Panc1 (cell line): ENCODE measurements at regions not wholly inside any gene's neighbourhood (a gene's known extent, or its start where the extent isn't known, plus 50 kb on each side); places are given as distances from the start of the nearest gene placed in this dataset.

Source experiments
- ATAC-seq: fragments of 200-7000 bp; cut with Tn5 transposase; 2 replicates; pipeline ENCODE4 v1.9.1; 2020; ENCODE audit warnings: mild to moderate bottlenecking, moderate library complexity
- BruUV-seq: library from RNA; stranded (reverse); fragments of 400-500 nt; replicated peaks from 2 replicates; lab custom pipeline; 2021; lab: Mats Ljungman, UMichigan
- CTCF ChIA-PET: fragments of 300-600 bp; sonication (Branson Sonifier 250); formaldehyde crosslinking; loops from one replicate; lab custom pipeline; 2022; ENCODE audit warnings: antibody characterized with exemption; lab: Charles Lee
- POLR2A ChIA-PET: fragments of 300-600 bp; sonication (Branson Sonifier 250); formaldehyde crosslinking; loops from one replicate; lab custom pipeline; 2022; ENCODE audit warnings: antibody characterized with exemption; lab: Charles Lee
- DNase-seq: peaks from one replicate; pipeline ENCODE4 v3.0.0-alpha.2; 2010; ENCODE audit warnings: low read depth, low spot score
- H3K27ac ChIP-seq: 2 replicates; pipeline ENCODE4 v1.5.1; 2011; ENCODE audit warnings: mild to moderate bottlenecking, low read length, inconsistent platforms
- H3K27me3 ChIP-seq: fragments of 200-500 bp; sonication (Bioruptor generic); 2 replicates; pipeline ENCODE4 v1.6.0; 2014; ENCODE audit warnings: low read length, inconsistent platforms; ENCODE audit not compliant: control insufficient read depth, insufficient read depth
- H3K36me3 ChIP-seq: fragments of 200-500 bp; sonication (Bioruptor generic); 2 replicates; pipeline ENCODE4 v1.5.1; 2014; ENCODE audit warnings: inconsistent platforms, mild to moderate bottlenecking, low read length, moderate library complexity; ENCODE audit not compliant: control insufficient read depth, insufficient read depth
- H3K4me1 ChIP-seq: 2 replicates; pipeline ENCODE4 v1.5.1; 2011; ENCODE audit warnings: inconsistent platforms, mild to moderate bottlenecking, low read length, moderate library complexity; ENCODE audit not compliant: control insufficient read depth, insufficient read depth
- H3K4me3 ChIP-seq, 2 experiments: 2 replicates each; pipeline ENCODE4 v1.5.1; 2011 to 2012; ENCODE audit warnings: low read depth in 2 of 2, low read length in 2 of 2, mild to moderate bottlenecking in 2 of 2, inconsistent platforms in 1 of 2, moderate library complexity in 1 of 2
- H3K9me3 ChIP-seq: fragments of 200-500 bp; sonication (Bioruptor generic); 2 replicates; pipeline ENCODE4 v1.5.1; 2014; ENCODE audit warnings: low read depth, mild to moderate bottlenecking, inconsistent platforms, low read length, moderate library complexity; ENCODE audit not compliant: control insufficient read depth, insufficient read depth
- CTCF ChIP-seq: fragments of 450-650 bp; IDR thresholded peaks from 2 replicates; pipeline ENCODE4 v1.5.1; 2017; ENCODE audit warnings: mild to moderate bottlenecking
- POLR2AphosphoS5 ChIP-seq: IDR thresholded peaks from 2 replicates; pipeline ENCODE4 v1.6.1; 2012; ENCODE audit warnings: mild to moderate bottlenecking, low read depth, low read length, moderate library complexity
- REST ChIP-seq, 2 experiments: IDR thresholded peaks; 2 replicates each; pipeline ENCODE4 v1.6.1; 2011 to 2012; ENCODE audit warnings: low read depth in 2 of 2, control low read depth in 1 of 2, low read length in 1 of 2, mild to moderate bottlenecking in 1 of 2, moderate library complexity in 1 of 2; ENCODE audit not compliant: insufficient read depth in 1 of 2
- SIN3A ChIP-seq: IDR thresholded peaks from 2 replicates; pipeline ENCODE4 v1.6.1; 2012; ENCODE audit warnings: low read depth, mild to moderate bottlenecking, low read length, moderate library complexity, borderline replicate concordance; ENCODE audit not compliant: insufficient read depth
- TCF7L2 ChIP-seq: IDR thresholded peaks from 2 replicates; pipeline ENCODE4 v1.6.1; 2011; ENCODE audit warnings: mild to moderate bottlenecking, low read depth, low read length, inconsistent platforms
- in situ Hi-C: cut with HindIII; loops from 2 replicates; pipeline ENCODE4 v1.10.0; 2016; ENCODE audit warnings: low sequenced_read_pairs, low pct_unique_long_range_greater_than_20kb
- intact Hi-C: fragments of 100-400 bp; cut with micrococcal nuclease; formaldehyde crosslinking; loops from one replicate; pipeline ENCODE4 v1.10.0; 2022; ENCODE audit not compliant: unreplicated experiment

DNA sequence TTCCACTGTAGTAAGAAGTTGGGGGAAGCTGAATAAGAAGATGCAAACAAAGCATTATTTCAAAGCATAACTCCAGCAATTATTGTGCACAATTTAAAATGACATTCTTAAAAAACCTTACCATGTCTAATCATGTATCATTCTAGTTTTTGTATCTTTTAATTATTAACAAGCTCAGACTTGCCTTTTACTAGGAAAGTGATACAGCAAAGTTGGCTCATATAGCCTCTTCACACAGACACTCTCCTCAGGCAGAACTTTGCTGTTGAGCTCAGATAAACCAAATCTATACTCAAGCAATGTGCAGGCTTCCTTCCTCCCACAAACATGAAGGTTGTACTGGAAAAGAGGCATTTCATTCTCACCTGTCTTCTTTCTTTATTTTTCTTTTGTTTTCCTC is 358.7 kb upstream of the EMCN start:
- ChIA-PET POLR2A (no interaction called here), CTCF (no interaction called here)
- intact Hi-C loops (no loop called here), in situ Hi-C loops (no loop called here)
- Histone ChIP-seq H3K27ac (no peak overlapping the region), H3K36me3 (no peaks in the 10 kb centered on the region), H3K4me1 (no peaks in the 10 kb centered on the region), H3K9me3 (no peaks in the 10 kb centered on the region), H3K27me3 (no peaks in the 10 kb centered on the region), H3K4me3 (no peak overlapping the region)
- TF ChIP-seq POLR2AphosphoS5 (no peak), TCF7L2 (no peak), REST (IDR thresholded peaks at IDR 0.05; ENCODE audit: insufficient read depth in 1 of 2, low read depth in 2 of 2, low read length in 1 of 2) (no peak), SIN3A (no peak), CTCF (no peak)
- DNase-seq (no peak), ATAC-seq (no peak)
- BruUV-seq = no TSS peak

- H3K4me1 ChIP-seq = no peaks in the 10 kb centered on the region
- no TSS peak for BruUV-seq
- TF ChIP-seq POLR2AphosphoS5 = no peak
- TF ChIP-seq REST (IDR thresholded peaks at IDR 0.05; ENCODE audit: insufficient read depth in 1 of 2, low read depth in 2 of 2, low read length in 1 of 2) = no peak
- no peak for TF ChIP-seq TCF7L2
- no peak for TF ChIP-seq SIN3A
- no peak for TF ChIP-seq CTCF
- intact Hi-C loops = no loop called here
- POLR2A ChIA-PET = no interaction called here
- no peaks in the 10 kb centered on the region for H3K36me3 ChIP-seq
- CTCF ChIA-PET = no interaction called here
- no peaks in the 10 kb centered on the region for H3K27me3 ChIP-seq
- H3K9me3 ChIP-seq = no peaks in the 10 kb centered on the region
- ATAC-seq (no peak), DNase-seq (no peak)
- in situ Hi-C loops = no loop called here
- H3K27ac ChIP-seq = no peak overlapping the region
- no peak overlapping the region for H3K4me3 ChIP-seq
Observed at GRCh38 chr4:100875296-100876068, 357.7 kb upstream of the EMCN start.
